ENCODE measurements at regions not wholly inside any gene's neighbourhood (a gene's known extent, or its start where the extent isn't known, plus 50 kb on each side); places are given as distances from the start of the nearest gene placed in this dataset.

GRCh38 chr3:107064405-107065060 is 312.7 kb upstream of the CCDC54 start (continued):
- TF ChIP-seq CTCF (IDR thresholded peaks at IDR 0.05; ENCODE audit: low read depth, low read length, missing input control) (peak; percentile 82), NR2F2 (IDR thresholded peaks at IDR 0.05) (peak; percentile 63), YY1 (IDR thresholded peaks at IDR 0.05) (no peak), FOXA1 (IDR thresholded peaks at IDR 0.05) (no peak)

GRCh38 chr3:107065094-107065861 is 312.0 kb upstream of the CCDC54 start:
- Histone ChIP-seq H3K27me3 (ENCODE audit: control insufficient read depth in 4 of 4, insufficient read depth in 4 of 4, low read length in 3 of 4) (no peaks in the 10 kb centered on the region), H3K4me3 (ENCODE audit: low read depth in 1 of 3, low read length in 3 of 3) (no peak overlapping the region), H3K4me1 (ENCODE audit: control insufficient read depth in 4 of 4, insufficient read depth in 4 of 4, low read length in 3 of 4) (no peaks in the 10 kb centered on the region), H3K9me3 (ENCODE audit: control insufficient read depth in 4 of 4, low read length in 3 of 4) (no peaks in the 10 kb centered on the region), H3K27ac (ENCODE audit: low read depth in 1 of 2, low read length in 2 of 2) (no peak overlapping the region), H3K36me3 (ENCODE audit: control insufficient read depth in 4 of 4, insufficient read depth in 3 of 4, low read depth in 1 of 4, low read length in 3 of 4) (no peaks in the 10 kb centered on the region), H3K9ac (ENCODE audit: low read depth in 1 of 2, low read length in 2 of 2) (no peak overlapping the region)
- DNase-seq (ENCODE audit: low spot score): no peak
- 53% methylated on average over 13 of the region's 13 CpGs for WGBS
- TF ChIP-seq REST (IDR thresholded peaks at IDR 0.05) (no peak), NR2F2 (IDR thresholded peaks at IDR 0.05) (no peak), CTCF (IDR thresholded peaks at IDR 0.05; ENCODE audit: low read depth, low read length, missing input control) (no peak), FOXA2 (IDR thresholded peaks at IDR 0.05) (no peak)

- Histone ChIP-seq H3K9me3 (ENCODE audit: control insufficient read depth in 4 of 4, low read length in 3 of 4) (no peaks in the 10 kb centered on the region), H3K36me3 (ENCODE audit: control insufficient read depth in 4 of 4, insufficient read depth in 3 of 4, low read depth in 1 of 4, low read length in 3 of 4) (no peaks in the 10 kb centered on the region), H3K4me3 (ENCODE audit: low read depth in 1 of 3, low read length in 3 of 3) (no peak overlapping the region), H3K27ac (ENCODE audit: low read depth in 1 of 2, low read length in 2 of 2) (no peak overlapping the region), H3K9ac (ENCODE audit: low read depth in 1 of 2, low read length in 2 of 2) (no peak overlapping the region), H3K4me1 (ENCODE audit: control insufficient read depth in 4 of 4, insufficient read depth in 4 of 4, low read length in 3 of 4) (no peaks in the 10 kb centered on the region), H3K27me3 (ENCODE audit: control insufficient read depth in 4 of 4, insufficient read depth in 4 of 4, low read length in 3 of 4) (no peaks in the 10 kb centered on the region)
- no peak for DNase-seq (ENCODE audit: low spot score)
- TF ChIP-seq NR2F2 (IDR thresholded peaks at IDR 0.05) (no peak), FOXA1 (IDR thresholded peaks at IDR 0.05) (no peak), RXRA (IDR thresholded peaks at IDR 0.05) (no peak), GABPA (IDR thresholded peaks at IDR 0.05 in 1 of 2, conservative IDR thresholded peaks at IDR 0.05 in 1 of 2) (no peak), REST (IDR thresholded peaks at IDR 0.05) (no peak)
- 87% methylated on average over 5 of the region's 5 CpGs for WGBS
Measured at GRCh38 chr3:107067421-107067820, 309.8 kb upstream of the CCDC54 start.

Measured in liver (tissue), 8 donors.